ENCODE measurements at regions not wholly inside any gene's neighbourhood (a gene's known extent, or its start where the extent isn't known, plus 50 kb on each side); places are given as distances from the start of the nearest gene placed in this dataset.

DNA sequence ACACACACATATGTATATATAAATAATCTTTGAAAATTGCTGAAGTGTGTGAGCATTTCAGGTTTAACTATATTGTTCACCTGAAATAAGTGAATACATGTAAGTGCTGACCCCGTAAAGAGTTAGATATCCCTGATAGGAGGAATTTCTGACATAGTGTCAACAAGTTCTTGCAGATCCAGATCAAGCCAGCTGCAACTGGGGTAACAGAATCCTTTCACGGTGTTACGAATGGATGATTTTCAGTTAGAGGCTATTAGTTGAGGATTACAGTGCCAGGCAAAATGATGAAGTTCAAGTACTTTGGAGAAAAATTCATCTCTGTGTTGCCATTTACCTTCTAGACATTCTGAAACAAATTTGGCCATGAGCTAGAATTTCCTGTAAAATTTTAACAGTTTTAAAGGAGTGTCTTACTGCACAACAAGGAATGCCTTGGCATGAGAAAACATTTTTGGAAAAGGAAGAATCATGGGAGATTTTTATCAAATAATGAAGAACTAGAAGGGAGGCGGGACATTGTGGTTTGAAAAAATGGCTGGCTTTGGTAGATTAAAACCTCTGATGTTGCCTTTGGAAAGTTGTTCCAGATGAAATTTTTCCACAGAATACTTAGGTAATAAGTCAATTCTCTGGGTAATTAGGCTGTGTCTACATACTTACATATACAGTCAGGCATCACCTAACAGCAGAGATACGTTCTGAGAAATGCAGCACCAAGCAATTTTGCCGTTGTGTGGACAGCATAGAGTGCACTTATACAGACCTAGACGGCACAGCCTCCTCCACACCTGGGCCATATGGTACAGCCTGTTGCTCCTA lies 84.4 kb upstream of the FAT1 start:
- H3K4me3 ChIP-seq (ENCODE audit: low read depth, low read length) = no peak overlapping the region
- TF ChIP-seq, protein P1, sequence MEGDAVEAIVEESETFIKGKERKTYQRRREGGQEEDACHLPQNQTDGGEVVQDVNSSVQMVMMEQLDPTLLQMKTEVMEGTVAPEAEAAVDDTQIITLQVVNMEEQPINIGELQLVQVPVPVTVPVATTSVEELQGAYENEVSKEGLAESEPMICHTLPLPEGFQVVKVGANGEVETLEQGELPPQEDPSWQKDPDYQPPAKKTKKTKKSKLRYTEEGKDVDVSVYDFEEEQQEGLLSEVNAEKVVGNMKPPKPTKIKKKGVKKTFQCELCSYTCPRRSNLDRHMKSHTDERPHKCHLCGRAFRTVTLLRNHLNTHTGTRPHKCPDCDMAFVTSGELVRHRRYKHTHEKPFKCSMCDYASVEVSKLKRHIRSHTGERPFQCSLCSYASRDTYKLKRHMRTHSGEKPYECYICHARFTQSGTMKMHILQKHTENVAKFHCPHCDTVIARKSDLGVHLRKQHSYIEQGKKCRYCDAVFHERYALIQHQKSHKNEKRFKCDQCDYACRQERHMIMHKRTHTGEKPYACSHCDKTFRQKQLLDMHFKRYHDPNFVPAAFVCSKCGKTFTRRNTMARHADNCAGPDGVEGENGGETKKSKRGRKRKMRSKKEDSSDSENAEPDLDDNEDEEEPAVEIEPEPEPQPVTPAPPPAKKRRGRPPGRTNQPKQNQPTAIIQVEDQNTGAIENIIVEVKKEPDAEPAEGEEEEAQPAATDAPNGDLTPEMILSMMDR (IDR thresholded peaks at IDR 0.05; ENCODE audit: low read depth, low read length, missing control alignments) = no peak
- DNase-seq (ENCODE audit: low read depth) = no peak

DNA sequence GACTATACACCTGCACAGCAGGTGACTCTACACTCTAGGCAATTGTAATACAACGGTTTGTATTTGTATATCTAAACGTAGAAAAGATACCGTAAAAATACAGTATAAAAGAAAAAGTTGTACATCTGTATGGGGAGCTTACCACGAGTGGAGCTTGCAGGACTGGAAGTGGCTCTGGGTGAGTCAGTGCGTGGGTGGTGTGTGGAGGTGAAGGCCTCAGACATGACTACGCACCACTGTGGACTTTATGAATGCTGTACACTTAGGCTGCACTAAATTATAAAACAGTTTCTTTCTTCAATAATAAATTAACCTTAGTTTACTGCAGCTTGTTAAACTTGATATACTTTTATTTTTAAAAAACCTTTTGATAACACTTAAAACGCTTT lies 85.0 kb upstream of the FAT1 start:
- TF ChIP-seq, protein P1 (IDR thresholded peaks at IDR 0.05; ENCODE audit: low read depth, low read length, missing control alignments) = no peak

GRCh38 chr4:186809070-186809469 lies 85.4 kb upstream of the FAT1 start:
- no peak for DNase-seq (ENCODE audit: low read depth)
- H3K4me3 ChIP-seq (ENCODE audit: low read depth, low read length) = no peak overlapping the region
- TF ChIP-seq, protein P1 (IDR thresholded peaks at IDR 0.05; ENCODE audit: low read depth, low read length, missing control alignments) = no peak

More for the DNA sequence above, 85.0 kb upstream of the FAT1 start:
- DNase-seq (ENCODE audit: low read depth) = no peak
- H3K4me3 ChIP-seq (ENCODE audit: low read depth, low read length) = no peak overlapping the region

DNA sequence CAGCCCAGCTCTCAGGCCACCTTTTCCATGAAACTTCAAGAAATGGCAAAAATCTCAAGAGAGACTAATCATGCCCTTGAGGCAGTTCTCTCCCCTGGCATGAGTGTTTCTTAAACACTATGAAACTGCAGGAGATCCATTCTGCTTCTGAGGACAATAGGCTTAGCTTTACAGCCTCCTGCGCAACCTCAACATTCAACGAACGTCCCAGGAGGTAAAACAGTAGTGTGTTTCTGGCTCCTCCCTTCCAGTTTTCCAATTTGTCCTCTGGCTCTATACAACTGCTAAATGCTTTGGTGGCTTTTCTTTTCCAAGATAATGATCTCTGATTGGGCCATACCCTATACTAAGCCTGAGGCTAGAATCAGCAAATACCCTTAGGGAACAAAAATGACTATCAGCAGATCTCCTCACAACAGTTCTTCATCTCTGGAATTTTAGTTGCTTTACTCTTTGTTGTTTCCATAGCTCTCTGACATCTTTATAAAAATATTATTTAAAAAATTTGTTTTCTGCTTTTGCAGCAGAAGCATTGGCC lies 87.0 kb upstream of the FAT1 start:
- TF ChIP-seq, protein P1 (IDR thresholded peaks at IDR 0.05; ENCODE audit: low read depth, low read length, missing control alignments) = no peak
- DNase-seq (ENCODE audit: low read depth) = no peak
- H3K4me3 ChIP-seq (ENCODE audit: low read depth, low read length) = no peak overlapping the region

DNA sequence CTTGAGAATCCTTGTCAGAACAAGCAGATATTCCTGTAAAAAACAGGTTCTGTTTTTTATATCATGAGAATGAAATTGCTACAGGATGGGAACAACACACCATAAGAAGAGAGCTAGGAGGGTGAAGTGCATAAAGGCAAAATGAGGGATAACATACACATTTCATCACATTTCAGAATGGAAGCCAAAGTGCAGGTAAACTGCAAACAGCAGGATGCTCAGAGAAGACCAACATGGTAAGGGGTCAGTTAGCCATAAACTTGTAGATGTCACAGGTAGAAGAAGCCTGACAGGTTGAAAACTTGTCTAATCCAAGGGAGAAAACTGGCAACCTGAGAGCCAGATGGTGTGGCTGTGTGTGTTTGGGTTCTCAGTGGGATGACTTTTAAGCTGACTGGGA lies 88.9 kb upstream of the FAT1 start:
- no peak for DNase-seq (ENCODE audit: low read depth)
- TF ChIP-seq, protein P1 (IDR thresholded peaks at IDR 0.05; ENCODE audit: low read depth, low read length, missing control alignments) = no peak
- no peak overlapping the region for H3K4me3 ChIP-seq (ENCODE audit: low read depth, low read length)

DNA sequence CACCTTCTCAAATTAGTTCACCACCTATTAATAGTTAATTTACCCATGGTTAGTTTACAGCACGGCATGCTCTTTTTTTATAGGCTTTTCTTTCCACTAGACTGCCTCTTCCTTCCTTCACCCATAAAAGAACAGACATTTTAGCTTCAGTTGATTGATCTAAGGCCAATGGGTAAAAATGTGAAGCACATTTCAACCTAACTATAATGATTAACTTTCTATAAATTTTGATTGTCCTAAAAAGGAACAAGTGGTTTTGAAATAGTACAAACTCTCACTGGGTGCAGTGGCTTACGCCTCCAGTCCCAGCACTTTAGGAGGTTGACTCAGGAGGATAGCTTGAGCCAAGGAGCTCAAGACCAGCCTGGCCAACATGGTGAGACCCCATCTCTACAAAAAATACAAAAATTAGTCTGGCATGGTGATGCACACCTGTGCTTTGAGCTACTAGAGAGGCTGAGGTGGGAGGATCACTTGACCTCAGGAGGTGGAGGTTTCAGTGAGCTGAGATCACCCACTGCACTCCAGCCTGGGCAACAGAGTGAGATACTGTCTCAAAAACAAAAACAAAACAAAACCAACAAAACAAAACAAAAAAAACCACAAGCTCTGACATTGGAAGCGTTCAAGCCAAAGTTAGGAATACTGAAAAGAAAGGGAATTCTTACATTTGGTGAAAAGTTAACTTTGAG lies 89.9 kb upstream of the FAT1 start:
- H3K4me3 ChIP-seq (ENCODE audit: low read depth, low read length) = no peak overlapping the region

More for the DNA sequence above, 89.9 kb upstream of the FAT1 start:
- TF ChIP-seq, protein P1 (IDR thresholded peaks at IDR 0.05; ENCODE audit: low read depth, low read length, missing control alignments) = no peak
- no peak for DNase-seq (ENCODE audit: low read depth)
